ENCODE measurements at regions not wholly inside any gene's neighbourhood (a gene's known extent, or its start where the extent isn't known, plus 50 kb on each side); places are given as distances from the start of the nearest gene placed in this dataset.
"Not testable (repeated sequence)": the region's sequence is repeated elsewhere in the genome, so short reads cannot be mapped to it uniquely, and the experiment has no call there.

DNA sequence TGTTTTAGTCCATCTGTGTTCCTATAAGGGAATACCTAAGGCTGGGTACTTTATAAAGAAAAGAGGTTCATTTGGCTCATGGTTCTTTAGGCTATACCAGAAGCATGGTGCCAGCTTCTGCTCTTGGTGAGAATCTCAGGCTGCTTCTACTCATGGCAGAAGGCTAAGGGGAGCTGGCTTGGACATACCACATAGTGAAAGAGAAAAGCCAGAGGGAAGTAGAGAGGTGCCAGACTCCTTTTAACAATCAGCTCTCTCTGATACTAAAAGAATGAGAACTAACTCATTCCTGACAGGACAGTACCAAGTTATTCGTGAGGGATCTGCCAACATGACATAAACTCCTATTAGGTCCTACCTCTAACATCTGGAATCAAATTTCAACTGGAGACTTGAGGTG is 1250.2 kb upstream of the CNTN5 start:
- H3K36me3 ChIP-seq (ENCODE audit: control insufficient read depth, insufficient read depth, low read length), result no peaks in the 10 kb centered on the region
- no peak overlapping the region for H3K4me3 ChIP-seq (ENCODE audit: low read depth, low read length)
- no peak for DNase-seq (ENCODE audit: low read depth)
- TF ChIP-seq, protein P1, sequence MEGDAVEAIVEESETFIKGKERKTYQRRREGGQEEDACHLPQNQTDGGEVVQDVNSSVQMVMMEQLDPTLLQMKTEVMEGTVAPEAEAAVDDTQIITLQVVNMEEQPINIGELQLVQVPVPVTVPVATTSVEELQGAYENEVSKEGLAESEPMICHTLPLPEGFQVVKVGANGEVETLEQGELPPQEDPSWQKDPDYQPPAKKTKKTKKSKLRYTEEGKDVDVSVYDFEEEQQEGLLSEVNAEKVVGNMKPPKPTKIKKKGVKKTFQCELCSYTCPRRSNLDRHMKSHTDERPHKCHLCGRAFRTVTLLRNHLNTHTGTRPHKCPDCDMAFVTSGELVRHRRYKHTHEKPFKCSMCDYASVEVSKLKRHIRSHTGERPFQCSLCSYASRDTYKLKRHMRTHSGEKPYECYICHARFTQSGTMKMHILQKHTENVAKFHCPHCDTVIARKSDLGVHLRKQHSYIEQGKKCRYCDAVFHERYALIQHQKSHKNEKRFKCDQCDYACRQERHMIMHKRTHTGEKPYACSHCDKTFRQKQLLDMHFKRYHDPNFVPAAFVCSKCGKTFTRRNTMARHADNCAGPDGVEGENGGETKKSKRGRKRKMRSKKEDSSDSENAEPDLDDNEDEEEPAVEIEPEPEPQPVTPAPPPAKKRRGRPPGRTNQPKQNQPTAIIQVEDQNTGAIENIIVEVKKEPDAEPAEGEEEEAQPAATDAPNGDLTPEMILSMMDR (IDR thresholded peaks at IDR 0.05; ENCODE audit: insufficient read depth, low read length, poor library complexity, severe bottlenecking), result no peak
- no peaks in the 10 kb centered on the region for H3K27me3 ChIP-seq (ENCODE audit: control insufficient read depth, insufficient read depth, low read length)

- no peaks in the 10 kb centered on the region for H3K36me3 ChIP-seq (ENCODE audit: control insufficient read depth, insufficient read depth, low read length)
- TF ChIP-seq, protein P1 (IDR thresholded peaks at IDR 0.05; ENCODE audit: insufficient read depth, low read length, poor library complexity, severe bottlenecking), result no peak
- no peak overlapping the region for H3K4me3 ChIP-seq (ENCODE audit: low read depth, low read length)
- DNase-seq (ENCODE audit: low read depth), result no peak
- H3K27me3 ChIP-seq (ENCODE audit: control insufficient read depth, insufficient read depth, low read length), result no peaks in the 10 kb centered on the region
Observed at GRCh38 chr11:97772705-97773104, 1248.0 kb upstream of the CNTN5 start.

GRCh38 chr11:97784388-97784787 is 1236.4 kb upstream of the CNTN5 start:
- not testable (repeated sequence) for H3K36me3 ChIP-seq (ENCODE audit: control insufficient read depth, insufficient read depth, low read length)

DNA sequence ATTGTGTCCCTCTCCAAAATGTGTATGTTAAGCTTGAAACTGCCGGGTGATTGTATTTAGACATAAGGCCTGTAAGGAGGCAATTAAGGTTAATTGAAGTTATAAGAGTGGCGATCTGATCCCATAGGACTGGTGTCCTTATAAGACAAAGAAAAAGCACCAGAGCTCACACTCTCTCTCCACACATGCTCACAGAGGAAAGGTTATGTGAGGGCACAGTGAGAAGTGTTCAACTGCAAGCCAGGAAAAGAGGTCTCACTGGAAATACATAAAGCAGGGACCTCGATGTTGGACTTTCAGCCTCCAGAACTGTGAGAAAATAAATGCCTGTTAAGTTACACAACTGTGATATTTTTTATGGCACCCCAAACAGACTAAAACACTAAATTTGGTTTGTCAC is 1233.8 kb upstream of the CNTN5 start:
- Histone ChIP-seq H3K4me3 (ENCODE audit: low read depth, low read length) (no peak overlapping the region), H3K36me3 (ENCODE audit: control insufficient read depth, insufficient read depth, low read length) (no peaks in the 10 kb centered on the region), H3K27me3 (ENCODE audit: control insufficient read depth, insufficient read depth, low read length) (no peaks in the 10 kb centered on the region)
- DNase-seq (ENCODE audit: low read depth), result no peak
- TF ChIP-seq, protein P1 (IDR thresholded peaks at IDR 0.05; ENCODE audit: insufficient read depth, low read length, poor library complexity, severe bottlenecking), result no peak

More at GRCh38 chr11:97784388-97784787, 1236.4 kb upstream of the CNTN5 start:
- not testable (repeated sequence) for H3K27me3 ChIP-seq (ENCODE audit: control insufficient read depth, insufficient read depth, low read length); DNase-seq (ENCODE audit: low read depth); H3K4me3 ChIP-seq (ENCODE audit: low read depth, low read length)

DNA sequence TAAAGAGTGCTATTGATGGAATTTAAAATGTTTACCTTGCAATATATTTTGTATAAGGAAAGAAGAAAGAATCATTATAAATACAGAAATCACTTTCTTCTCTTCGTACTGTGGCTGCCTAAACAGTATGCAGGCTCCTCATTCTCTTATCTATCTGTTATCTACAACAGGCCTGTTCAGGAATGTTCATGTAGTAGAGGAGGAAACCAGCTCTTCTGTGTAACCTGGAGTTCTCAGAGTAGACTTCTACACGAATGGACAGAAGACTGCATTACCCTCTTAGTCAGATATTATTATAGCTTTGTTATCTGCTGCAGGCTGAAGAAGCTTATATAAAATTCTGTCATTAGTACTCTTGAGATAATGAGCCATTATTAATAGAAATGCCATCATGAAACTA is 1225.9 kb upstream of the CNTN5 start:
- TF ChIP-seq, protein P1 (IDR thresholded peaks at IDR 0.05; ENCODE audit: insufficient read depth, low read length, poor library complexity, severe bottlenecking), result no peak
- Histone ChIP-seq H3K4me3 (ENCODE audit: low read depth, low read length) (no peak overlapping the region), H3K27me3 (ENCODE audit: control insufficient read depth, insufficient read depth, low read length) (no peaks in the 10 kb centered on the region), H3K36me3 (ENCODE audit: control insufficient read depth, insufficient read depth, low read length) (no peaks in the 10 kb centered on the region)
- no peak for DNase-seq (ENCODE audit: low read depth)

DNA sequence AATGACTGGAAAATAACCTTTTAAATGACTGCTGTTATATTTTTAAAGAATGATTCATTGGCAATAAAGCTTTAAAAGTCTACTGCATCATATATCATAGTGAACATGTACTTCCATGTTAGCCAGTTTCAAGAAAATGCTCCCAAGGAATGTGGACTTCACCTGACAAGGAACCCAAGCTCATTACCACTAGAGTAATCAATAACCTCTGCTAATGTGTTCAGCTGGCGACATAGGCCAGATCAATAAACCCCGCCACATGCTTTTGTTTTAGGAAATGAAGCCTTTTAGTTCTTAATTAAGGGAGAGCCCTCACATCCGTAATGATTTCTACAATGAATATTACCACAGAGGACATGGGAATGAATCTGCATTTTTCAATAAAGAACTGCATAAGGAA is 1219.9 kb upstream of the CNTN5 start:
- TF ChIP-seq, protein P1 (IDR thresholded peaks at IDR 0.05; ENCODE audit: insufficient read depth, low read length, poor library complexity, severe bottlenecking), result no peak
- DNase-seq (ENCODE audit: low read depth), result no peak
- no peaks in the 10 kb centered on the region for H3K27me3 ChIP-seq (ENCODE audit: control insufficient read depth, insufficient read depth, low read length)
- H3K36me3 ChIP-seq (ENCODE audit: control insufficient read depth, insufficient read depth, low read length), result no peaks in the 10 kb centered on the region
- no peak overlapping the region for H3K4me3 ChIP-seq (ENCODE audit: low read depth, low read length)
